GM18498 (cell line): ENCODE measurements at regions not wholly inside any gene's neighbourhood (a gene's known extent, or its start where the extent isn't known, plus 50 kb on each side); places are given as distances from the start of the nearest gene placed in this dataset.

Experiments
- ATAC-seq: cut with Tn5 transposase; IDR thresholded peaks from one replicate; pipeline ENCODE4 v1.9.1; 2021; ENCODE audit warnings: mild to moderate bottlenecking, moderate library complexity; ENCODE audit not compliant: unreplicated experiment

- no peak for ATAC-seq
These were observed 196.7 kb upstream of the GSE1 start for GRCh38 chr16:85416228-85417109.

- ATAC-seq, result no peak
These were observed 195.8 kb upstream of the GSE1 start for GRCh38 chr16:85417156-85417860.

- no peak for ATAC-seq
These were observed 194.1 kb upstream of the GSE1 start for GRCh38 chr16:85418978-85419491.

GRCh38 chr16:85419503-85420408 lies 193.4 kb upstream of the GSE1 start:
- no peak for ATAC-seq

GRCh38 chr16:85420501-85421337 lies 192.4 kb upstream of the GSE1 start:
- no peak for ATAC-seq

GRCh38 chr16:85421338-85422195 lies 191.6 kb upstream of the GSE1 start:
- no peak for ATAC-seq

GRCh38 chr16:85422196-85422631 lies 190.9 kb upstream of the GSE1 start:
- ATAC-seq, result no peak

GRCh38 chr16:85422632-85423550 lies 190.2 kb upstream of the GSE1 start:
- ATAC-seq, result no peak

- ATAC-seq, result no peak
These were observed 189.5 kb upstream of the GSE1 start for GRCh38 chr16:85423631-85424030.

GRCh38 chr16:85424260-85425073 lies 188.7 kb upstream of the GSE1 start:
- ATAC-seq, result no peak

GRCh38 chr16:85425074-85425662 lies 188.0 kb upstream of the GSE1 start:
- no peak for ATAC-seq

GRCh38 chr16:85426806-85427205 lies 186.3 kb upstream of the GSE1 start:
- ATAC-seq, result no peak

GRCh38 chr16:85428168-85428898 lies 184.8 kb upstream of the GSE1 start:
- ATAC-seq, result no peak

- no peak for ATAC-seq
These were observed 184.0 kb upstream of the GSE1 start for GRCh38 chr16:85428899-85429775.
